ENCODE measurements at regions not wholly inside any gene's neighbourhood (a gene's known extent, or its start where the extent isn't known, plus 50 kb on each side); places are given as distances from the start of the nearest gene placed in this dataset.

- DNase-seq: no peak
- intact Hi-C loops (cut with DNase I; ENCODE audit: low total_unique reads): no loop called here
- no peaks in the 10 kb centered on the region for H3K4me1 ChIP-seq
- H3K27ac ChIP-seq: no peak overlapping the region
- no peak overlapping the region for H3K4me3 ChIP-seq
- H3K9me3 ChIP-seq: no peaks in the 10 kb centered on the region
- H3K27me3 ChIP-seq: no peaks in the 10 kb centered on the region
- TF ChIP-seq CTCF (IDR thresholded peaks at IDR 0.05): no peak
- no peak for TF ChIP-seq POLR2A (IDR thresholded peaks at IDR 0.05)
- no peaks in the 10 kb centered on the region for H3K36me3 ChIP-seq
Measured at GRCh38 chr1:186535388-186536133, 74.6 kb upstream of the PDC start.

- DNase-seq: no peak
- no peak overlapping the region for H3K27ac ChIP-seq
- no peak overlapping the region for H3K4me3 ChIP-seq
- no peaks in the 10 kb centered on the region for H3K4me1 ChIP-seq
- no peaks in the 10 kb centered on the region for H3K27me3 ChIP-seq
- intact Hi-C loops (cut with DNase I; ENCODE audit: low total_unique reads): no loop called here
- no peaks in the 10 kb centered on the region for H3K9me3 ChIP-seq
- no peaks in the 10 kb centered on the region for H3K36me3 ChIP-seq
- no peak for TF ChIP-seq CTCF (IDR thresholded peaks at IDR 0.05)
- no peak for TF ChIP-seq POLR2A (IDR thresholded peaks at IDR 0.05)
Measured at GRCh38 chr1:186534401-186534800, 73.5 kb upstream of the PDC start.

- DNase-seq: no peak
- Histone ChIP-seq H3K9me3 (no peaks in the 10 kb centered on the region), H3K4me1 (no peaks in the 10 kb centered on the region), H3K27ac (no peak overlapping the region), H3K27me3 (no peaks in the 10 kb centered on the region), H3K36me3 (no peaks in the 10 kb centered on the region), H3K4me3 (no peak overlapping the region)
- intact Hi-C loops (cut with DNase I; ENCODE audit: low total_unique reads): no loop called here
- no peak for TF ChIP-seq POLR2A (IDR thresholded peaks at IDR 0.05)
- no peak for TF ChIP-seq CTCF (IDR thresholded peaks at IDR 0.05)
Measured at GRCh38 chr1:186532466-186532865, 71.6 kb upstream of the PDC start.

- no peak for TF ChIP-seq POLR2A (IDR thresholded peaks at IDR 0.05)
- TF ChIP-seq CTCF (IDR thresholded peaks at IDR 0.05): no peak
- intact Hi-C loops (cut with DNase I; ENCODE audit: low total_unique reads): no loop called here
Measured at GRCh38 chr1:186531561-186532165, 70.7 kb upstream of the PDC start.

GRCh38 chr1:186530109-186530508, 69.2 kb upstream of the PDC start:
- intact Hi-C loops (cut with DNase I; ENCODE audit: low total_unique reads): no loop called here
- H3K9me3 ChIP-seq: no peaks in the 10 kb centered on the region
- no peak for DNase-seq
- H3K27ac ChIP-seq: no peak overlapping the region
- no peaks in the 10 kb centered on the region for H3K27me3 ChIP-seq
- TF ChIP-seq POLR2A (IDR thresholded peaks at IDR 0.05): no peak
- TF ChIP-seq CTCF (IDR thresholded peaks at IDR 0.05): no peak
- H3K36me3 ChIP-seq: no peaks in the 10 kb centered on the region
- no peaks in the 10 kb centered on the region for H3K4me1 ChIP-seq
- no peak overlapping the region for H3K4me3 ChIP-seq

More at GRCh38 chr1:186531561-186532165, 70.7 kb upstream of the PDC start:
- Histone ChIP-seq H3K36me3 (no peaks in the 10 kb centered on the region), H3K27ac (no peak overlapping the region), H3K4me3 (no peak overlapping the region), H3K4me1 (no peaks in the 10 kb centered on the region), H3K27me3 (no peaks in the 10 kb centered on the region), H3K9me3 (no peaks in the 10 kb centered on the region)
- DNase-seq: no peak

Data from uterus (tissue), 3 donors.